Stomach (tissue), 8 donors: ENCODE measurements at regions not wholly inside any gene's neighbourhood (a gene's known extent, or its start where the extent isn't known, plus 50 kb on each side); places are given as distances from the start of the nearest gene placed in this dataset.

Experiments used
- DNase-seq, 2 donors: peaks; one replicate each; pipeline versions ENCODE4 v3.0.0 to v3.0.0-alpha.2; 2013 to 2019
- H3K27ac ChIP-seq, 5 donors: fragments of 200-600 bp in 4 of 5; sonication (generic) in 4 of 5; one replicate each; pipeline ENCODE4 v1.5.1; 2013 to 2019; ENCODE audit warnings: mild to moderate bottlenecking in 1 of 5, moderate library complexity in 1 of 5
- H3K27me3 ChIP-seq, 3 donors: fragments of 200-600 bp; sonication (generic); one replicate each; pipeline ENCODE4 v1.5.1; 2017 to 2019; ENCODE audit warnings: mixed run types in 1 of 3
- H3K36me3 ChIP-seq, 4 donors: fragments of 200-600 bp; sonication (generic); 1 replicate in 3 of 4; 2 replicates in 1 of 4; pipeline ENCODE4 v1.5.1; 2016 to 2019
- H3K4me1 ChIP-seq, 4 donors: fragments of 200-600 bp; sonication (generic); one replicate each; pipeline ENCODE4 v1.5.1; 2016 to 2019
- H3K4me3 ChIP-seq, 4 donors: fragments of 200-600 bp; sonication (generic) in 3 of 4; one replicate each; pipeline ENCODE4 v1.5.1; 2016 to 2019; ENCODE audit warnings: mild to moderate bottlenecking in 1 of 4
- H3K9me3 ChIP-seq, 4 donors: fragments of 200-600 bp; sonication (generic); one replicate each; pipeline ENCODE4 v1.5.1; 2016 to 2019
- CTCF ChIP-seq, 7 experiments: fragments of 450-650 bp in 4 of 7; fragments of 200-600 bp in 3 of 7; sonication (generic) in 3 of 7; IDR thresholded peaks; one replicate each; pipeline ENCODE4 v1.5.1; 2016 to 2019; ENCODE audit warnings: antibody characterized with exemption in 7 of 7, control low read depth in 2 of 7, mild to moderate bottlenecking in 1 of 7
- EP300 ChIP-seq: sonication (generic); formaldehyde crosslinking; IDR thresholded peaks from one replicate; pipeline ENCODE4 v1.6.1; 2017; ENCODE audit warnings: antibody characterized with exemption
- POLR2A ChIP-seq, 4 donors: fragments of 450-650 bp; IDR thresholded peaks; one replicate each; pipeline ENCODE4 v1.6.1; 2016; ENCODE audit warnings: antibody characterized with exemption in 4 of 4, control low read depth in 2 of 4, mild to moderate bottlenecking in 1 of 4, moderate library complexity in 1 of 4
- POLR2AphosphoS5 ChIP-seq, 3 donors: sonication (generic); formaldehyde crosslinking; IDR thresholded peaks; one replicate each; pipeline ENCODE4 v1.6.1; 2016; ENCODE audit warnings: antibody characterized with exemption in 3 of 3
- WGBS, 5 donors: extraction: QIAGEN DNeasy Blood & Tissue Kit in 3 of 5; methylation state at CpG; one replicate each; pipeline versions ENCODE4 v1.1.5 to v1.1.7; 2013 to 2018; 5-methylcytosine and 5-hydroxymethylcytosine counted together
- intact Hi-C: fragments of 100-400 bp; cut with DNase I; formaldehyde crosslinking; loops from one replicate; pipeline ENCODE4 v1.15.1; 2023; ENCODE audit warnings: low total_unique reads
- donor health status: healthy with polysubstance abuse.
- donor health status: Bipolar disorder and iron deficiency.
- donor health status: healthy.

- intact Hi-C loops, result no loop called here
- Histone ChIP-seq H3K4me1 (no peaks in the 10 kb centered on the region), H3K27me3 (no peaks in the 10 kb centered on the region), H3K27ac (no peak overlapping the region), H3K4me3 (no peak overlapping the region), H3K36me3 (no peaks in the 10 kb centered on the region), H3K9me3 (no peaks in the 10 kb centered on the region)
- DNase-seq, result no peak
- no peak for TF ChIP-seq EP300
- no peak for TF ChIP-seq POLR2AphosphoS5 (IDR thresholded peaks at IDR 0.05)
- no peak for TF ChIP-seq POLR2A (IDR thresholded peaks at IDR 0.05)
- TF ChIP-seq CTCF (IDR thresholded peaks at IDR 0.05), result no peak
These were observed 78.9 kb upstream of the SCN7A start for GRCh38 chr2:166572937-166573336.

- intact Hi-C loops, result no loop called here
- Histone ChIP-seq H3K27me3 (no peaks in the 10 kb centered on the region), H3K27ac (no peak overlapping the region), H3K9me3 (no peaks in the 10 kb centered on the region), H3K4me1 (no peaks in the 10 kb centered on the region), H3K4me3 (no peak overlapping the region), H3K36me3 (no peaks in the 10 kb centered on the region)
- WGBS, 5 donors, result 15 to 30% (median 24%) methylated on average over 3 of the region's 3 CpGs
- TF ChIP-seq EP300 (no peak), POLR2AphosphoS5 (IDR thresholded peaks at IDR 0.05) (no peak), POLR2A (IDR thresholded peaks at IDR 0.05) (no peak), CTCF (IDR thresholded peaks at IDR 0.05) (no peak)
- DNase-seq, result no peak
These were observed 74.4 kb upstream of the SCN7A start for GRCh38 chr2:166568409-166568808.

- Histone ChIP-seq H3K27ac (no peak overlapping the region), H3K4me3 (no peak overlapping the region), H3K4me1 (no peaks in the 10 kb centered on the region), H3K36me3 (no peaks in the 10 kb centered on the region), H3K9me3 (no peaks in the 10 kb centered on the region), H3K27me3 (no peaks in the 10 kb centered on the region)
- no peak for DNase-seq
- no peak for TF ChIP-seq POLR2A (IDR thresholded peaks at IDR 0.05)
- TF ChIP-seq CTCF (IDR thresholded peaks at IDR 0.05), result no peak
- no peak for TF ChIP-seq POLR2AphosphoS5 (IDR thresholded peaks at IDR 0.05)
- TF ChIP-seq EP300, result no peak
- intact Hi-C loops, result no loop called here
- WGBS, 5 donors, result 88 to 92% (median 90%) methylated on average over 3 of the region's 3 CpGs
These were observed 71.5 kb upstream of the SCN7A start for GRCh38 chr2:166565501-166565900.

- TF ChIP-seq POLR2AphosphoS5 (IDR thresholded peaks at IDR 0.05), result no peak
- TF ChIP-seq CTCF (IDR thresholded peaks at IDR 0.05), result no peak
- no peak for TF ChIP-seq POLR2A (IDR thresholded peaks at IDR 0.05)
- TF ChIP-seq EP300, result no peak
- no peak for DNase-seq
- intact Hi-C loops, result no loop called here
- Histone ChIP-seq H3K4me1 (no peaks in the 10 kb centered on the region), H3K36me3 (no peaks in the 10 kb centered on the region), H3K9me3 (no peaks in the 10 kb centered on the region), H3K4me3 (no peak overlapping the region), H3K27ac (no peak overlapping the region), H3K27me3 (no peaks in the 10 kb centered on the region)
- 64 to 76% (median 66%) methylated on average over 2 of the region's 2 CpGs for WGBS, 5 donors
These were observed 69.8 kb upstream of the SCN7A start for GRCh38 chr2:166563894-166564293.

GRCh38 chr2:166560022-166560421 lies 66.0 kb upstream of the SCN7A start:
- WGBS, 5 donors, result 59 to 77% (median 72%) methylated on average over 2 of the region's 2 CpGs
- Histone ChIP-seq H3K9me3 (no peaks in the 10 kb centered on the region), H3K36me3 (no peaks in the 10 kb centered on the region), H3K4me1 (no peaks in the 10 kb centered on the region), H3K27me3 (no peaks in the 10 kb centered on the region), H3K4me3 (no peak overlapping the region), H3K27ac (no peak overlapping the region)
- no peak for DNase-seq
- TF ChIP-seq POLR2AphosphoS5 (IDR thresholded peaks at IDR 0.05) (no peak), POLR2A (IDR thresholded peaks at IDR 0.05) (no peak), CTCF (IDR thresholded peaks at IDR 0.05) (no peak), EP300 (no peak)
- intact Hi-C loops, result no loop called here
